Fibroblast of the aortic adventitia (primary cell): ENCODE measurements at regions not wholly inside any gene's neighbourhood (a gene's known extent, or its start where the extent isn't known, plus 50 kb on each side); places are given as distances from the start of the nearest gene placed in this dataset.

Experiments
- DNase-seq: peaks from one replicate; pipeline ENCODE4 v3.0.0-alpha.2; 2010; ENCODE audit warnings: low read depth
- H3K4me3 ChIP-seq: 2 replicates; pipeline ENCODE4 v1.5.1; 2011; ENCODE audit warnings: low read depth, mild to moderate bottlenecking, control low read depth, low read length, moderate library complexity
- TF ChIP-seq, protein P1 (sequence below): IDR thresholded peaks from 2 replicates; pipeline ENCODE4 v1.5.1; 2011; ENCODE audit warnings: mild to moderate bottlenecking, low read length, control low read depth, inconsistent platforms; ENCODE audit not compliant: insufficient read depth

DNA sequence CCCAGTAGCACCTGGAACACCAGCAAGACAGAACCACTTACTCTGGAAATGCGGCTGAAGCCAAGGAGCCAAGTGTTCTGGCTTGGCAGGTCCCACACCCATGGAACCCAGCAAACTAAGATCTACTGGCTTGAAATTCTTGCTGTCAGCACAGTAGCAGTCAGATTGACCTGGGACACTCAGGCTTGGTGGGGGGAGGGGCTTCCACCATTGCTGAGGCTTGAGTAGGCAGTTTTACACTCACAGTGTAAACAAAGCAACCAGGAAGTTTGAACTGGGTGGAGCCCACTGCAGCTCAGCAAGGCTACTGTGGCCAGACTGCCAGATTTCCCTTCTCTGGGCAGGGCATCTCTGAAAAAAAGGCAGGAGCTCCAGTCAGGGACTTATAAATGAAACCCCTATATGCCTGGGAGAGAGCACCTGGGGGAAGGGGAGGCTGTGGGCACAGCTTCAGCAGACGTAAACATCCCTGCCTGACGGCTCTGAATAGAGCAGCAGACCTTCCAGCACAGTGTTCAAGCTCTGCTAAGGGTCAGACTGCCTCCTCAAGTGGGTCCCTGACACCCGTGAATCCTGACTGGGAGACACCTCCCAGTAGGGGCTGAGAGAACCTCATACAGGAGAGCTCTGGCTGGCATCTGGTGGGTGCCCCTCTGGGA is 121.2 kb downstream of the MTERF1 start:
- DNase-seq: peak; percentile 32
- no peak overlapping the region for H3K4me3 ChIP-seq
- TF ChIP-seq, protein P1, sequence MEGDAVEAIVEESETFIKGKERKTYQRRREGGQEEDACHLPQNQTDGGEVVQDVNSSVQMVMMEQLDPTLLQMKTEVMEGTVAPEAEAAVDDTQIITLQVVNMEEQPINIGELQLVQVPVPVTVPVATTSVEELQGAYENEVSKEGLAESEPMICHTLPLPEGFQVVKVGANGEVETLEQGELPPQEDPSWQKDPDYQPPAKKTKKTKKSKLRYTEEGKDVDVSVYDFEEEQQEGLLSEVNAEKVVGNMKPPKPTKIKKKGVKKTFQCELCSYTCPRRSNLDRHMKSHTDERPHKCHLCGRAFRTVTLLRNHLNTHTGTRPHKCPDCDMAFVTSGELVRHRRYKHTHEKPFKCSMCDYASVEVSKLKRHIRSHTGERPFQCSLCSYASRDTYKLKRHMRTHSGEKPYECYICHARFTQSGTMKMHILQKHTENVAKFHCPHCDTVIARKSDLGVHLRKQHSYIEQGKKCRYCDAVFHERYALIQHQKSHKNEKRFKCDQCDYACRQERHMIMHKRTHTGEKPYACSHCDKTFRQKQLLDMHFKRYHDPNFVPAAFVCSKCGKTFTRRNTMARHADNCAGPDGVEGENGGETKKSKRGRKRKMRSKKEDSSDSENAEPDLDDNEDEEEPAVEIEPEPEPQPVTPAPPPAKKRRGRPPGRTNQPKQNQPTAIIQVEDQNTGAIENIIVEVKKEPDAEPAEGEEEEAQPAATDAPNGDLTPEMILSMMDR: no peak

DNA sequence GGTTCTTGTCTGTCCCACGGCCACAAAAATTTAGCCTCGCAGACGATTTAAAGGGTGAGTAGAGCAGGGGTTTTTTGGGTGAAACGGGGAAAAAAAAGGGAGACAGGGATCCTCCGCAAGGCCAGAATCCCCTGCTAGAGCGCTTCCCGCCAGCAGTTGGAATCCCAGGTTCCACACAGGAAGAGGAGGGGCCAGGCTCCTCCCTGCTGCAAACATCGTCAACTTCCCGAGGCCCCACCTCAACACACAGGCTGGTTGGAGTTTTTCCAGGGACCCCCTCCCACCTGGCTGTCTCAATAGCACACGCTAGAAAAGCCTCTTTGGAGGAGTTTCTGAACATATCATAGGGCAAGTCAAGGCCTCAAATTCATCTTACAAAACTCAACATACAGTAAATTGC is 112.7 kb downstream of the MTERF1 start:
- no peak for DNase-seq
- no peak overlapping the region for H3K4me3 ChIP-seq
- TF ChIP-seq, protein P1: no peak

DNA sequence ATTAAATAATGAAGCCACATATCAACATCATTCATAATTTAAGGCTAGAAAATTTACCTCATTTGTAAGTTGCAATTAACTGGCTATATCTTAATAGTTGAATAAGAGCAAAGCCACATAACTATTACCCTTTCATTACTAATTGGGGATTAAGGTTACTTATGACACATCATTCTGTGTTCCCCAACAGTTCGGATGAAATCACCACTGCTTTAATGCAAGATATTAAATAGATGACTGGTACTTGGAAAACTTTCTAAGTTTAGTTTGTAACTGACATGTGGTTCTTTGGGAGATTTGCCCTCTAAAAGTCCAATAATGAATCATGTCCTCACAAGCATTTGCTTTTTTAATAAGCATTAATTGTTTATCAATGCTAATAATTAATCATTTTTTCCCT is 109.1 kb downstream of the MTERF1 start:
- TF ChIP-seq, protein P1: no peak
- no peak overlapping the region for H3K4me3 ChIP-seq
- DNase-seq: peak; percentile 49

DNA sequence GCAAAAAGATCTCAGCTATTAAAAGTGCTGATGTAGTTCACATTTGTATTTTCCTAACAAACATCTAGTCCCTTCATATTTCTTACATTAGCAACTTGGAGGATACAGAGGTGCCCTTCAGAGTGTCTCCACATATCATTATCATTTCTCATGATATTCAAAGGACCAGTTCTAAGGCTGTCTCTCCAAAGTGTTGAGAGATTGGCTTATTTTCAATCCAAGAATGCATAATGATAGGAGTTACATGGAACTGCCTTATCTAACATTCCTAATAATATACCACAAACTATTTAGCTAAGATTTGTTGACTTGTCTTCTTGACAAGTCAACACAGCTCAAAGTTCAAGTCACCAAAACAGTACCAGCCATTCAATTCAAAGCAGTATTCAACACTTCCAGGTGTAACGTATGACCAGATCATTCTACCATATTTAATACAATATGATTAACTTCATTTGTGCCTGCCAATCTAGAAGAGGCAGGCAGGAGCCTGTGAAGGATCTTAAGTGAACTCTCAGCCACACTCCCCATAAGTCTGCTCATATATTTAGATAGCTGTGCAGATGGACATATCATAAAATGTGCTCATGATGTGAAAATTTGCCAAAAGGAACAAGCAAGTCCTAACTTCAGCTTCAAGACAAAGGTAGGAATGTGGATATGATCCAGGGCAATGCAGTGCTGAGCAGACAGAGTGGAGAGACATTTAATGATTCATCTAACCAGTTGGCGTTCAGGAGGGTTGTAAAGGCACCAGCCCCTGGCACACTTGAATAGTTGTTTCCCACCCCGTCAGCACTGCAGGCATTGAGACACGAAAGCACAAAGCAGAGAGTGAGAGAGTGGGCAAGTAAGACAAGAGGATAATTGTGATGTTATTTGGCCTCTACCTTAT is 108.3 kb downstream of the MTERF1 start:
- DNase-seq: peak; percentile 90
- no peak overlapping the region for H3K4me3 ChIP-seq
- TF ChIP-seq, protein P1: no peak

DNA sequence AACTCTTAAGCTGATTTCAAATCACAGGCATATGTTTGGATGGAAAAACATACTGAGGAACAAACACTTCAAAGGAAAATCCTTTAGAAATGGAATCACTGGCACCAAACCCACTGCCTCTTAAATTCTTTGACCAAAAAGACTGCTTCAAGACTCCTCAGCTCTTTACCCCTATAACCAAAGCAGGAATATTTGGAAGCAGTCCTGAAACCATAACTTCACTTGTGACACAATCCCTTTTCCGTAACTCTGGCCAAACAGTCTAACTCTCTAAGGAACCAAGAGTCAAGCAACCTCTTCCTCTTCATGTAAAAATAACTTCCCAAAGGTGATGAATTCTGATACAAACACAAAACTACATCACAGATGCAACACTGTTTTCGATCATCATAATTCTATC is 104.3 kb downstream of the MTERF1 start:
- no peak overlapping the region for H3K4me3 ChIP-seq
- peak; percentile 56 for DNase-seq
- TF ChIP-seq, protein P1: no peak

DNA sequence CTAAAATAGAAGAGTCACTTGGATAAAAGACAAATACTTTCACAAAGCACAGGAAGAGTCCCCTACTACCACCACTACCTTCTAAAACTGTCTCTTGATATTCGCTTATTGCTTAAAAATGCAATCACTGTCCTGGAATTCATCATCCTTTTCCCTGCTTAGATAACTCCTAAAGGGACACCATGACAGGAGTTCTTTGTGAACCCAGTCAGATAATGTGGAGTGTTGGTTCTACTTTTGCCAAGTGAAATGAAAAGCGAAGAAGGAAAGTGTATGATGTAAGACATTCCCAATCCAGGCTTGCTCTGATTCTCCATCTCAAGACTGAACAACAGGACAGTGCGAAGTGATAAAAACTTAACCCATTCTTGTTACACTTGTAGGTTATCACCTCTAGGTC is 103.0 kb downstream of the MTERF1 start:
- DNase-seq: peak; percentile 44
- no peak overlapping the region for H3K4me3 ChIP-seq
- TF ChIP-seq, protein P1: no peak
